ENCODE measurements at regions not wholly inside any gene's neighbourhood (a gene's known extent, or its start where the extent isn't known, plus 50 kb on each side); places are given as distances from the start of the nearest gene placed in this dataset.

GRCh38 chr15:96407482-96407881, 77.0 kb downstream of the NR2F2 start:
- TF ChIP-seq CTCF (IDR thresholded peaks at IDR 0.05; ENCODE audit: low read depth, low read length, poor library complexity, severe bottlenecking) (no peak), EZH2phosphoT487 (IDR thresholded peaks at IDR 0.05; ENCODE audit: borderline replicate concordance, low read length) (no peak)
